Activated CD8-positive, alpha-beta memory T cell treated with anti-CD3 and anti-CD28 coated beads for 36 hours (primary cell): ENCODE measurements at regions not wholly inside any gene's neighbourhood (a gene's known extent, or its start where the extent isn't known, plus 50 kb on each side); places are given as distances from the start of the nearest gene placed in this dataset.
"Not testable (repeated sequence)": the region's sequence is repeated elsewhere in the genome, so short reads cannot be mapped to it uniquely, and the experiment has no call there.

Source experiments
- CTCF ChIA-PET: fragments of 350-600 bp; sonication (Branson Sonifier 250); formaldehyde crosslinking; loops from one replicate; lab custom pipeline; 2021; ENCODE audit warnings: antibody characterized with exemption; lab: Charles Lee
- POLR2A ChIA-PET: fragments of 350-600 bp; sonication (Branson Sonifier 250); formaldehyde crosslinking; loops from one replicate; lab custom pipeline; 2021; ENCODE audit warnings: antibody characterized with exemption; lab: Charles Lee

DNA sequence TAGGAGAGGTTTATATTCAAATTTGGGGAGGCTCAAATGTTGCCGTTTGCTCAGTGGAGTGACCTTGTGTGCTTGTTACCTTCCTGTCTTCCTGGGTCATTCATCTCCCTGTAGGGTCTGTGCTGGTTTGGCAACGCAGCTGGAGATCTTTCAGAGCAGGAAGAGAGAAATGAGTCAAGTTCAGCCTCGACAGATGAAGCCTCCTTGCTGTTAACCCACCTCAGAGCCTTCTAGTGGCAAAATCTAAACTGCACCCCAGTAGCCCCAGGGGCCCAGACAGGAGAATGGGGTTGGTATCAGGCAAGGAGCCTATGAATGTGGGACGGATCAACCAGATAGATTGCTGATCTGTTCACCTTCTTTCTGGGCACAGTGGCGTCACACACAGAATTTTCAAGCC, 999.3 kb downstream of the VRK1 start:
- POLR2A ChIA-PET: no interaction called here
- CTCF ChIA-PET: no interaction called here

DNA sequence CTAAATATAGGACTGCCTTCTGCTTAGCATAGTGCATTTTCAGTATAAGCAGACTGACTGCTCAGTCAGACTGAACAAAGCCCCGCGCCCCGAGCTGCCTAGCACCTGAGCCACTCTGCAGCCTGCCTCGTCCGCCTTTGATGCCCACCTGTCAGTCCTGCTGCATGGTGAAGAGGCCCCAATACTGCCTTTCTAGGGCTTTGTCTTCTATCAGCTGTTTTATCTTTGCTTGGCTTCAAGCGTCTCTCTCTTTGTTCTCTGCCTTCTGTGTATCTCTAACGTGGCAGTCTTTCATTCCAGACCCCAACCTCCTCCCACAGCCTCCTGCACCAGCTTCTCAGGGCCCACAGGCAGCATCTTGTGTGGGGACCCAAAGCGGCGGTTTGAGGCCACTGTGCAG, 1001.0 kb downstream of the VRK1 start:
- POLR2A ChIA-PET: no interaction called here
- CTCF ChIA-PET: no interaction called here

DNA sequence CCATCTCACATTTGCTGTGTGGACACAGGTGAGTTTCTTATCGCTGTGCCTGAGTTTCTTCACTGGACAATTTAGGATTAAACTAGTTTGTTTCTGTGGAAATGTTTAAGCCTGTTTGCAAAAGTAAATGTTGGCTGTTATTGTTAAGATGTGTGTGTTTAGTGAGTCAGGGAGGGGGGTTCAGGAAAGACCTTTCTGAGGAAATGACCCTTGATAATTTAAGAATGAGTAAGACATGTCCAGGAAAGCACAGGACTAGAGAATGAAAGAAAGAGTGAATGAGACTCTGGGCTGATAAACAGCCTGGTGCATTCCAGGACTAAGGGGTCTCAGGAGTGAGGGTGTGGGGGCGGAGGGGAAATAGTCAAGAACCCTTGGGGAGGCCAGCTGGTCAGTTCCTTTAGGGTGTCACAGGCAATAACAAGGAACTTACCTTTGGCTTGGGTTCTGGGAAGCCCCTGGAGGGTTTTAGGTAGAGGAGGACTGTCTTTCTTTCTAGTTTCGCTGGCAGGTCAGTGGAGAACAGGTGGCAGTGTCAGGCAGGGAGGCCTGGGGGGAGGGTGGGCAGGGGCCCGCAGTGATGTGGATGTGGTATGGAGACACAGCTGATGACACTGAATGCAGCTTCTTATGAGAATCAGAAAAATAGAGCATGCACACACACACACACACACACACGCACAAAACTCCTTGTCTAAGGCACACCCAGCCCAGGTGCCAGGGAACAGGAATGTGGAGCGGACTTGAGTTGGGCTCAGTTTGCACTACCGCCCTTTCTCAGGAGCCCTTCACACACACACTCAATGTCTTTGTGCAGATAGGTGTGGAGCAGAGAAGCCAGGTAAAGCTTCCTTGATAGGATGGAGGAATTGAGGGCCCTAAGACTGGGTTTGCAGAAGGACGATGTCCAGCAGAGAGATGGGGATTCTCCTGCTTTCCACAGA, 1005.5 kb downstream of the VRK1 start:
- POLR2A ChIA-PET: no interaction called here
- CTCF ChIA-PET: no interaction called here

DNA sequence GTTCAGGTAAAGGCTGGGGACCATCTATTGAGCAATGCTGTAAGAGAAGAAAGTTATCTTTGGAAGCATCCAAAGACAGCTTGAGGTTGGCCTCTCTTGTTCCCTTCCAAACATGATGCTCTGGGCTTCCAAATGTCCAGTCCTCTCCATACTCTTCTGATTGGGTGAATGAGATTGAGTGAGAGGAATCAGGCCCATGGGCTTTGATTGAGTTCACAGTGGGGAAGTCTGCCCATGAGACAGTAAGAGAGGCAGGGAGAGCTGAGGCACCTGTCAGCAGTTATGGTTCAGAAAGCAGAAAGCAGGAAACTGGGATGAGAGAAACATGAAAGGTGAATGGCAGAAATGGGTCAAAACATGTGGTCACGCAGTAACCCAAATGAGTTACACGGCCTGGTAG, 1006.9 kb downstream of the VRK1 start:
- CTCF ChIA-PET: no interaction called here
- POLR2A ChIA-PET: no interaction called here

DNA sequence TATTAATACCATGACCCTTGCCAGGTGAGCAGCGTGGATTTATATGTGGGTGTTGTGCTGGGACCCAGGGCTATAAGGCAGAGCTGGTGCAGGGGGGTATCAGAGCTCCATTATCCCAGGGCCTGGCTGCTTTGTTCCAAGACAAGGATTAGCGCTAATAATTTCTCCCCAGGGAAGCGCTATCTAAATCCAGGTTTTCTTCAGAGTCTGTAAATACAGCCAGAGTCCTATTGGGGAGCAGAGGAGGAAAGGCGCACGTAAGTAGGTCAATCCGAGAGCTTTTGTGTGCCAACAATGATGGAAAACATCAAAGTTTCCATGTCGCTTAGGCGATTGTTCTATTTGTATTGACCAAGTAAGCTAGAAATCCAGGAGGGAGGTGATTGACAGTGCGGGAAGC, 1009.7 kb downstream of the VRK1 start:
- ChIA-PET POLR2A (no interaction called here), CTCF (no interaction called here)

DNA sequence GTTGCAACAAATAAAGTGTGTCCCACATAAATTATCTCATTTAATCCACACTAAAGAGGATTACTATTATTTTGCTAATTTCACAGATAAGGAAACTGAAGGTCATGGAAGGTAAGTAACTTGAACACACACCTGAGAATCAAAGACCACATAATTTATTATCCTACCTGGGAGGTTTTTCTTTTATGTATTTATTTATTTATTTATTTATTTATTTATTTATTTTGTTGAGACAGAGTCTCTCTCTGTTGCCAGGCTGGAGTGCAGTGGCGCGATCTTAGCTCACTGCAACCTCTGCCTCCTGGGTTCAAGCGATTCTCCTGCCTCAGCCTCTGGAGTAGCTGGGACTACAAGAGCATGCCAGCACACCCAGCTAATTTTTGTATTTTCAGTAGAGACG, 1011.4 kb downstream of the VRK1 start:
- POLR2A ChIA-PET, CTCF ChIA-PET: not testable (repeated sequence)

DNA sequence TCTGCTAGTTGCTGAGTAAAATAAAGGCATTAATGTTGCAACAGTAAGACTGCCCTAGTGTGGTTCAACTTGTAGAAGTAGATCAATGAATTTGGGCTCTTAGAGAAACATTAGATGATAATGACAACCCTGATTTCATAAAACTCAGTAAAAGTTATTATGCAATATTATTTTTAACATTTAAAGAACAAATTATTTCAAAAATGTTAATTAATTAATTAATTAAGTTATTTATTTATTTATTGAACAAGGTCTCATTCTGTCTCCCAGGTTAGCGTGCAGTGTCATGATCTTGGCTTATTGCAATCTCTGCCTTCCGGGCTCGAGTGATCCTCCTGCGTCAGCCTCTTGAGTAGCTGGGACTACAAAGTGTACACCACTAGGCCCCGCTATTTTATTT, 1016.4 kb downstream of the VRK1 start:
- CTCF ChIA-PET: no interaction called here
- POLR2A ChIA-PET: no interaction called here

DNA sequence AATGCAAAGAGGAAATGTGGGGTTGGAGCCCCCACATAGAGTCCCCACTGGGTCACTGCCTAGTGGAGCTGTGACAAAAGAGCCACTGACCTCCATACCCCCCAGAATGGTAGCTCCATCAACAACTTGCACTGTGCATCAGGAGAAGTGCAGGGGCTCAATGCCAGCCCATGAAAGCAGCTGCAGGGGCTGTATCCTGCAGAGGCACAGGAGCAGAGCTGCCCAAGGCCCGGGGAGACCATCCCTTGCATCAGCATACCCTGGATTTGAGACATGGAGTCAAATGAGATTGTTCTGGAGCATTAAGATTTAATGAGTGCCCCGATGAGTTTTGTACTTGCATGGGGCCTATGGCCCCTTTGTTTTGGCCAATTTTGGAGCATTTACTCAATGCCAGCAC, 1023.6 kb downstream of the VRK1 start:
- POLR2A ChIA-PET: no interaction called here
- CTCF ChIA-PET: no interaction called here

DNA sequence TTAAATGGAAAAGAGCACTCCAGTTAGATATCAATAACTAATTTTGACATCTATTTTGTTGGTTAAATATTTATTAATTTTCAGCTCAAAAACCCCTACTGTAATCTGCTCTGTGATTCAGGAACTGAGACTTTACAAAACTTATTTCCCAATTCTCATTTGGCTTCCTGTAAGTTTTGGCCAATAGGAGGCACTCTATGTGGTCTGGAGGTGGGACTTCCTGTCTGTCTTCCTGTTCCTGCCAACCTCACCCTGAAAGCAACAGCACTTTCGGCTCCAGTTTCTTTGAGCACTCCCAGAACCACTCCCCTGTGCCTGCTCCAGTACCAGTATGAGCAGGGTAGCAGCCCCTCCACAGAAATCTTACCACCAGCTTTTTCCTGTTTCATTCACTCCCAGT, 1027.0 kb downstream of the VRK1 start:
- CTCF ChIA-PET: no interaction called here

DNA sequence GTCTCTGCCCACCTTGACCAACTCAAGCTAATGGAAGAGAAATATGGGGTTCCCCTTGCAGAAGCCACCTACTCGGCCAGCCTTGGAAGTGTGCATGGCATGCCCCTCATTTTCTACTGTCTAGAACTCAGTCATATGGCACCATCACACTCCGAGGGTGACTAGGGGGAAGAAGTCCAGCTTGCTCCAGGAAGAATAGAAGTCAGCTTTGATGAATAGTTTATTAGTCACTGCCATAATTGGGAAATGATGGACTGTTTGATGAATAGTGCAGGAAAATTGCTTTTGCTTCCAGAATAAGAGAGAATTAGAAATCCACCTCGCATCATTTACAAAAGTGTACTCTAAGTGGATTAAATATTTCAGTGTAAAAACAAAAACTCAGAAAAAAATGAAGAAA, 1030.6 kb downstream of the VRK1 start:
- CTCF ChIA-PET: no interaction called here
- POLR2A ChIA-PET: no interaction called here

More for the DNA sequence above, 1027.0 kb downstream of the VRK1 start:
- POLR2A ChIA-PET: no interaction called here

DNA sequence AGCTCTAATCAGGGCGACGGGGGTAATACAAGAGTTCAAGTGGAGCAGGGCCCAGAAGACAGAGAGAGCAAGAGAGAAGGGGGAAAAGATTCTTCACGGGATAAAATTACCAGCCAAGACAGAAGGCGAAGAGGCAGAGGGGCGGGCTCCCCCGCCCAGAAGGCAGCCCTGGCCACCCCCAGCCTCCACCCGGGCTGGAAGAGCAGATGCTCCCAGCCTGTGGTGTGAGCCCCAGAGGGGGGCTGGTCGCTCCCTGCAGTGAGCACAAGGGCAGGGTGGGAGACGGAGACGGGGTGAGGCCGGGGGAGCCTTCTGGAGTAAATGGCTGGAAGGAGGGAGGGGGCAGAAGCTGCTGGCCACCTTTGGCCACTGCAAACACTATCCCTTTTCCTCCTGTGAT, 1035.6 kb downstream of the VRK1 start:
- POLR2A ChIA-PET: no interaction called here
- CTCF ChIA-PET: no interaction called here

DNA sequence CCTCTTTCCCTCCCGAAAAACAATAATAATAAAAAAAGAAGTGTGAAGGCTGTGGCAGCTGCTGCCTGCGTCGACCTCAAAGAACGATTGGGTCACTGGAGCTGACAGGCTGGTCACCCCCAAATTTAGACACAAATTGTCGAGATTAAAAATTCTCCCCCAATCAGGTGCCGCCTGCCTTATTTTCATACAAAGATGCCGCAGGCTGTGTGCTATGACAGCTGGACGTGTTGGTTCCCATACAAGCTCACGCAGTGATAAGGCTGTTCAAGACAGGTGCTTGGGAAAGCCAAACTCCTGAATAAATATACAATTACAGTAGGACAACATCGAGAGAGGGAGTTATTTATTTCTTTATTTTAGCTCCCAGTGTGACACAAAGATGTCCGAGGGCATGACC, 1041.8 kb downstream of the VRK1 start:
- ChIA-PET POLR2A (no interaction called here), CTCF (no interaction called here)

DNA sequence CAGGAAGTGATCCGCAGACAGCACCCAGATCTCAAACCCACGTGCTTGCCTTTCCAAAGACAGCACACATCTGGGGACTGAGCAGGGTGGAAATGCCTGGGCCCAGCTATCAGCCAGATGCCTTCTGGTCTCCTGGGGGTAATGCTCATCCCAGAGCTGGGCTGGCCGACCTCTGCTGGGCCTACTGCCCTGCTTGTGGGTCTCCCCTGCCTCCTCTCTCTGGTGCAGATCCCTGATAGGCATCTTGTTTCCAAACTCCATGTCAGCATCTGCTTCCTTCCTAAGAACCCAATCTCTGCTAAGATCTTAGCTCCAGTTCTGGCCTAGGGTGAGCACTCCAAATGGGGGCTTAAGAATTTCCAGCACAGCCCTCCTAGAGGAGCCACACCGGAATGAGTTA, 1043.0 kb downstream of the VRK1 start:
- CTCF ChIA-PET: no interaction called here
- POLR2A ChIA-PET: no interaction called here

DNA sequence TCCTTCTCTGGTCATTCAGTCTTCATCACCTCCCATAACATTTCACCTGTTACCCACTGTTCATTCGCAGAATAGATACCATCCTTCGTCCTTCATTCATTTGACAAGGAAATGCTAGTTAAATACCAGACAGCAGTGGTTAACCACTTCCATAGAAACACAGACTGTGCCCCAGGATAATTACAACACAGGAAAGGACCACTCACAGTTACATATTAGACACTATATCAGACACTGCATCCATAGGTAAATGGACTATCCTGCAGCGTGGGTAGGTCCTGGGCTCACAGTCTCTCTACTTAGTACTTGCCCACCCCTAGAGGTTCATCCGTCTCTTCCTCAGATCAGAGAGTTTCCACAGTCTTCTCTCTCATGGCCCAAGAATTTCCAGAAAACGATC, 1044.6 kb downstream of the VRK1 start:
- POLR2A ChIA-PET: no interaction called here
- CTCF ChIA-PET: no interaction called here

DNA sequence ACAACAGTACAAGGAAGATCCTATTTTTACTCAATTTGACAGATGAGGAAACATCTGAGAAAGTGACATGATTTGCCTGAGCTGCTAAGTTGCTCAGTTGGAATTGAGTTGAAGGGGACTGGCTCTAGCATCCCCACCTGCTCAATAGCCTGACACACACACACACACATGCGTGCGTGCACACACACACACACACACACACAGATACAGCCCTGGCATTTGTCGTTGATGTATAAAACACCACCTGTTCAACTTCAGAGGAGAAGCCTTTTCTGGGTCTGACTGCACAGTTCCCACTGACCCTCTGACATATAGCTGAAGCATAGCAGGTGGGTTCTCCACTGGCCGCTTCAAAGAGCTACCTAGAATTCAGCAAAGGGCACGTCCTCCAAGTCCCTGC, 1045.9 kb downstream of the VRK1 start:
- ChIA-PET CTCF (no interaction called here), POLR2A (no interaction called here)

DNA sequence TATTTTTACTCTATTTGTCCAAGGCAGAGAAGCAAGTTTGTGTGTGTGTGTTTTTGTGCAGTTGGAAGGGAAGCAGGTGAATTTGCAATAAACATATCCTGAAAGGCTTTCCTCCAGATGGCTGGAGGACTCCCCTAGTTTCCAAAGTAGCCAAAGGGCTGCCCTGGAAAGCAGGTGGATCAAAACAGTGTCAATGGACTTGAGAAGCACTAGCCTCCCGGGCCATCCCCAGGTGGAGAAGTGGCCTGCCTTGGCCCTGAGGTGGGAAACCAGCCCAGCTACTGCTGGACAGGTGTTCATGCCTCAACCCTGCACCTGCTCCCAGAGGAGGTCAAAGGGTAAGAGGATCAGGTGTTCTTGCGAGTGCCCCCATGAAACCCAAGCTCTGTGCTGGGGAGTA, 1046.9 kb downstream of the VRK1 start:
- POLR2A ChIA-PET: no interaction called here
- CTCF ChIA-PET: no interaction called here

DNA sequence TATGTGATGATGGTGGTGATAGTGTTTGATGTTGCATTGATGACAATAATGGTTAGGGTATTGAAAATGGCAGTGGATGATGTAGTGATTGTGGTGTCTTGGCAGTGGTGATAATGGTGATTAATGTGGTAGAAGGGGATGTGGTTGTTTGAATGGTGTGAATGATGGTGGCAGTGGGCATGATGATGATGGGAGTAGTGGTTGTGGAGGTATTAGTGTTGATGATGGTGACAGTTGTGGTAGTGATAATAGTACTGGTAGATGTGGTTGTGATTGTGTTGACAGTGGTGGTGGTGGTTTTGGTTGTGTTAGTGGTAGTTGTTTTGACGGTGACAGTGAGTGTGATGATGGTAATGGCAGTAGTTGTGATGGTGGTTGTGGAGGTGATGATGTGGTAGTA, 1049.0 kb downstream of the VRK1 start:
- POLR2A ChIA-PET: no interaction called here
- CTCF ChIA-PET: no interaction called here

DNA sequence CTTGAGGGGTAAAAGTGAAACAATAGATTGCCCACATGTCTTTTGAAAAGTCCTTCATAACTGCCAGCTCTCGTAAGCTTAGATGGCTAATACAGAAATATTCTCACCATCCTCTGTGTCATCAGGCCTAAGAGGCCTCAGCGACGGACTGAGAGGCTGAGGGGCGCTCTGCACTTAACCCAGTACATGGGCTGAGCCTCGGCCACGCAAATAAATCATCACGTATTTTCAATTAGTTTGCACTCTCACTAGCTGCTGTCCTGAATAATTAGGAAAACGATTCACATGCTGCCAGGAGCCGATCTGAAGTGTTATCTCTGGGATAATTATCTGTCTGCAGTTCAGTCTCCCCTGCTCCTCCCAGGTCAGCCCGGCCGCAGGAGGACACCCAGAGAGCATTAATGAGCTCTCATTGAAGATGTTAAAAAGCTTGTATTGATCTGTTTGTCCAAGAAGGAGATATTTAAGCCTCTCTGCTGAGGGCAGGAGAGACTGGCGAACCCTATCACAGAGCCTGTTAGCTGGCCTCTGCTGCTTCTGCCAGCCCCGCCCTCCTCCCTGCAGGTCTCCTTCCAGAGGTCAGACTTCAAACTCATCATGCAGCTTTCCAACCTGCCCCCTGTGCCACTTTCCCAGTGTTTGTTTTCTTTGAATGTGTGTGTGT, 1051.3 kb downstream of the VRK1 start:
- ChIA-PET POLR2A (no interaction called here), CTCF (no interaction called here)

DNA sequence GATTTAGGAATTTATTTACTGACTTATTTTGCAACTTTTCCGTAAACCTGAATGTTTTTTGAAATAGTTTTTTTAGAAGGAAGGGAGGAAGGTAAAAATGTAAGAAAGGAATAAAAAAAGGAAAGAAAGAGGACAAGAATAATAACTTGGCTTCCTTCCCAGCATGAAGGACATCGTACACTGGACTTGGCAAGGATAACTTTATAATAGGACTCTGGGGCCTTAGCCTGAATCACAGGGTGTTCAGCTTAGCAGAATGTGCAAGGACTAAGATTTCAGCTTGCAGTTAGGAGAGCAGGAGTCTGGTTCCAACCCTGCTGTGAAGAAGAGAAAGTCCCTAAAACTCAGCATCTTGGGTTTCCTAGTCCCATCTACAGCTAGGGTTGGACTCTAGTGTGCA, 1053.3 kb downstream of the VRK1 start:
- ChIA-PET CTCF (no interaction called here), POLR2A (no interaction called here)

DNA sequence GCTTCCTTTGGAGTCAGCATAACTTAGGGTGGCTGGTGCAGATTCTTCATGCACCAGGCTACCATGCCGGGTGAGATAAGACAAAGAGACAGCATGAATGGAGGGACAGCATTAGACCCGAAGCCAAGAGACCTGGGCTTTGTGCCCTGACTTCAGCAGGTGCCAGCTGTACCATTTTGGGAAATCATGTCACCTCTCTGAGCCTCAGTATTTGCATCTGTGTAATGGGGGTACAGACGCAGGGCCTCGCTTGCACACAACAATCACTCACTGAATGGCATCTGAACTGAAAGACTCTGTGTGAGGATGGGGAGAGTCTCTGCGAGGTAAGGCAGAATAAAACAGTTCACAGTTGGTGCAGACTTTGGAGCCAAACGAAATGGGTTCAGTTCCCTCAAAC, 1053.7 kb downstream of the VRK1 start:
- ChIA-PET CTCF (no interaction called here), POLR2A (no interaction called here)

DNA sequence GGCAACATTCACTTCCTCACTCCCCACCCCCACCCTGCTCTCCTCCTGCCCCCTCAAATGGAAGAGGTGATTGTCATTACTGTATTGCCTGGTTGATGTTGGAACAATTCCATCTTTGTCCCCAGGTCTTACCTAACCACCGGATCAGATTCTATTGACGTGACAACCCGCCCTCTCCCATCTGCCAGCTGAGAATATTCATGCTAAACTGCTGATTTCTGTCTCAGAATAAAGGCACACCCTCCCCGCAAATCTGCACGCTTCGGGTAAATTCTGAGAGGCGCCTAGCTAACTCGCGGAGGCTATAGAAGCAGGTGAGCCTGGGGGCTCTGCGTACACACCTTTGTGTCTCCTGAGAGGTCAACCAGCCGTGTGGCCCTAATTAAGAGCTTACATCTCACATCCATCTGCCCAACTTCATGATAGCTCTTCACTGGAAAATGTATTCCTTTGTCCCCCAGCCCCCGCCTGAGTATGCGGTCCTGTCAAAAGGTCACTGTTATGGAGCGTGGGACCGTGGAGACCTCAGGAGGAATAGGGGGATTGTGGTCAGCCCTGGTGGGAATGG, 1054.3 kb downstream of the VRK1 start:
- CTCF ChIA-PET: no interaction called here
- POLR2A ChIA-PET: no interaction called here
